Fibroblast of skin of left quadriceps (primary cell): ENCODE measurements at regions not wholly inside any gene's neighbourhood (a gene's known extent, or its start where the extent isn't known, plus 50 kb on each side); places are given as distances from the start of the nearest gene placed in this dataset.

ENCODE experiments used
- DNase-seq, 2 experiments: peaks; one replicate each; pipeline ENCODE4 v3.0.0-alpha.2; 2013; ENCODE audit warnings: low read depth in 2 of 2

GRCh38 chr5:118687661-118688621 lies 300.4 kb downstream of the DTWD2 start:
- no peak for DNase-seq

- no peak for DNase-seq
These were observed 301.2 kb downstream of the DTWD2 start for GRCh38 chr5:118687100-118687499.

- no peak for DNase-seq
These were observed 306.7 kb downstream of the DTWD2 start for GRCh38 chr5:118681655-118682054.

- DNase-seq: no peak
These were observed 308.9 kb downstream of the DTWD2 start for GRCh38 chr5:118679264-118679940.

- no peak for DNase-seq
These were observed 309.6 kb downstream of the DTWD2 start for GRCh38 chr5:118678746-118679145.

- DNase-seq: no peak
These were observed 313.1 kb downstream of the DTWD2 start for GRCh38 chr5:118675247-118675646.

- no peak for DNase-seq
These were observed 330.8 kb downstream of the DTWD2 start for GRCh38 chr5:118657576-118657975.

- DNase-seq: no peak
These were observed 334.5 kb downstream of the DTWD2 start for GRCh38 chr5:118653872-118654271.

- DNase-seq: no peak
These were observed 335.2 kb downstream of the DTWD2 start for GRCh38 chr5:118653183-118653582.

GRCh38 chr5:118651002-118651401 lies 337.3 kb downstream of the DTWD2 start:
- no peak for DNase-seq

GRCh38 chr5:118647587-118647986 lies 340.8 kb downstream of the DTWD2 start:
- no peak for DNase-seq

GRCh38 chr5:118646917-118647316 lies 341.4 kb downstream of the DTWD2 start:
- no peak for DNase-seq

- DNase-seq: no peak
These were observed 350.2 kb downstream of the DTWD2 start for GRCh38 chr5:118637947-118638670.

GRCh38 chr5:118628660-118629354 lies 359.5 kb downstream of the DTWD2 start:
- DNase-seq: no peak

- DNase-seq: no peak
These were observed 368.1 kb downstream of the DTWD2 start for GRCh38 chr5:118620233-118620632.

- no peak for DNase-seq
These were observed 368.5 kb downstream of the DTWD2 start for GRCh38 chr5:118619823-118620222.

GRCh38 chr5:118616281-118616680 lies 372.1 kb downstream of the DTWD2 start:
- no peak for DNase-seq

GRCh38 chr5:118614731-118615456 lies 373.5 kb downstream of the DTWD2 start:
- peak in 1 of 2 experiments; percentile 24 for DNase-seq

- no peak for DNase-seq
These were observed 376.9 kb downstream of the DTWD2 start for GRCh38 chr5:118611332-118611945.

- no peak for DNase-seq
These were observed 381.4 kb downstream of the DTWD2 start for GRCh38 chr5:118606940-118607339.

- no peak for DNase-seq
These were observed 382.6 kb downstream of the DTWD2 start for GRCh38 chr5:118605761-118606160.
